ENCODE measurements at regions not wholly inside any gene's neighbourhood (a gene's known extent, or its start where the extent isn't known, plus 50 kb on each side); places are given as distances from the start of the nearest gene placed in this dataset.

GRCh38 chr5:96079962-96080361, 118.3 kb upstream of the ELL2 start:
- H3K9me2 ChIP-seq (ENCODE audit: low read depth, low read length), result no peaks in the 10 kb centered on the region
- no peaks in the 10 kb centered on the region for H4K20me1 ChIP-seq (ENCODE audit: insufficient read depth, low read length)
- H3K4me1 ChIP-seq (ENCODE audit: insufficient read depth, low read length, severe bottlenecking), result no peaks in the 10 kb centered on the region
- no peaks in the 10 kb centered on the region for H3K27me3 ChIP-seq (ENCODE audit: insufficient read depth, low read length)
- no peak overlapping the region for H3K4me2 ChIP-seq (ENCODE audit: low read length)
- no peak overlapping the region for H2AFZ ChIP-seq (ENCODE audit: low read length)
- no peak for TF ChIP-seq EZH2 (IDR thresholded peaks at IDR 0.05; ENCODE audit: borderline replicate concordance, low read length)
- no peak for TF ChIP-seq CTCF (IDR thresholded peaks at IDR 0.05; ENCODE audit: low read length)
- H3K9ac ChIP-seq (ENCODE audit: low read length), result no peak overlapping the region
- H3K27ac ChIP-seq (ENCODE audit: low read depth, low read length, poor library complexity, severe bottlenecking), result no peak overlapping the region
- no peak overlapping the region for H3K4me3 ChIP-seq (ENCODE audit: low read depth, low read length, poor library complexity, severe bottlenecking)
- H3K79me2 ChIP-seq (ENCODE audit: insufficient read depth, low read length), result no peaks in the 10 kb centered on the region
- H3K9me3 ChIP-seq (ENCODE audit: low read length), result no peaks in the 10 kb centered on the region
- H3K36me3 ChIP-seq (ENCODE audit: insufficient read depth, low read length), result no peaks in the 10 kb centered on the region
- H3F3A ChIP-seq (ENCODE audit: insufficient read depth, low read length), result no peaks in the 10 kb centered on the region

GRCh38 chr5:96079075-96079474, 117.4 kb upstream of the ELL2 start:
- Histone ChIP-seq H3K9me3 (ENCODE audit: low read length) (no peaks in the 10 kb centered on the region), H3K79me2 (ENCODE audit: insufficient read depth, low read length) (no peaks in the 10 kb centered on the region), H3K4me2 (ENCODE audit: low read length) (no peak overlapping the region), H2AFZ (ENCODE audit: low read length) (no peak overlapping the region), H3K27me3 (ENCODE audit: insufficient read depth, low read length) (no peaks in the 10 kb centered on the region), H3K9ac (ENCODE audit: low read length) (no peak overlapping the region), H4K20me1 (ENCODE audit: insufficient read depth, low read length) (no peaks in the 10 kb centered on the region), H3F3A (ENCODE audit: insufficient read depth, low read length) (no peaks in the 10 kb centered on the region), H3K36me3 (ENCODE audit: insufficient read depth, low read length) (no peaks in the 10 kb centered on the region), H3K4me1 (ENCODE audit: insufficient read depth, low read length, severe bottlenecking) (no peaks in the 10 kb centered on the region), H3K9me2 (ENCODE audit: low read depth, low read length) (no peaks in the 10 kb centered on the region), H3K27ac (ENCODE audit: low read depth, low read length, poor library complexity, severe bottlenecking) (no peak overlapping the region), H3K4me3 (ENCODE audit: low read depth, low read length, poor library complexity, severe bottlenecking) (no peak overlapping the region)
- no peak for TF ChIP-seq EZH2 (IDR thresholded peaks at IDR 0.05; ENCODE audit: borderline replicate concordance, low read length)
- no peak for TF ChIP-seq CTCF (IDR thresholded peaks at IDR 0.05; ENCODE audit: low read length)

GRCh38 chr5:96076451-96076850, 114.8 kb upstream of the ELL2 start:
- Histone ChIP-seq H3K79me2 (ENCODE audit: insufficient read depth, low read length) (no peaks in the 10 kb centered on the region), H3K27me3 (ENCODE audit: insufficient read depth, low read length) (no peaks in the 10 kb centered on the region), H2AFZ (ENCODE audit: low read length) (no peak overlapping the region), H3K4me1 (ENCODE audit: insufficient read depth, low read length, severe bottlenecking) (no peaks in the 10 kb centered on the region), H3K36me3 (ENCODE audit: insufficient read depth, low read length) (no peaks in the 10 kb centered on the region), H3K9ac (ENCODE audit: low read length) (no peak overlapping the region), H3F3A (ENCODE audit: insufficient read depth, low read length) (no peaks in the 10 kb centered on the region), H3K4me2 (ENCODE audit: low read length) (no peak overlapping the region), H3K9me3 (ENCODE audit: low read length) (no peaks in the 10 kb centered on the region), H3K9me2 (ENCODE audit: low read depth, low read length) (no peaks in the 10 kb centered on the region), H4K20me1 (ENCODE audit: insufficient read depth, low read length) (no peaks in the 10 kb centered on the region), H3K27ac (ENCODE audit: low read depth, low read length, poor library complexity, severe bottlenecking) (no peak overlapping the region), H3K4me3 (ENCODE audit: low read depth, low read length, poor library complexity, severe bottlenecking) (no peak overlapping the region)
- TF ChIP-seq EZH2 (IDR thresholded peaks at IDR 0.05; ENCODE audit: borderline replicate concordance, low read length) (no peak), CTCF (IDR thresholded peaks at IDR 0.05; ENCODE audit: low read length) (no peak)
